HG03457 (cell line): ENCODE measurements at regions not wholly inside any gene's neighbourhood (a gene's known extent, or its start where the extent isn't known, plus 50 kb on each side); places are given as distances from the start of the nearest gene placed in this dataset.
"Not testable (repeated sequence)": the region's sequence is repeated elsewhere in the genome, so short reads cannot be mapped to it uniquely, and the experiment has no call there.

Experiments
- ATAC-seq: cut with Tn5 transposase; IDR thresholded peaks from one replicate; pipeline ENCODE4 v1.9.1; 2021; ENCODE audit warnings: moderate number of reproducible peaks; ENCODE audit not compliant: unreplicated experiment

DNA sequence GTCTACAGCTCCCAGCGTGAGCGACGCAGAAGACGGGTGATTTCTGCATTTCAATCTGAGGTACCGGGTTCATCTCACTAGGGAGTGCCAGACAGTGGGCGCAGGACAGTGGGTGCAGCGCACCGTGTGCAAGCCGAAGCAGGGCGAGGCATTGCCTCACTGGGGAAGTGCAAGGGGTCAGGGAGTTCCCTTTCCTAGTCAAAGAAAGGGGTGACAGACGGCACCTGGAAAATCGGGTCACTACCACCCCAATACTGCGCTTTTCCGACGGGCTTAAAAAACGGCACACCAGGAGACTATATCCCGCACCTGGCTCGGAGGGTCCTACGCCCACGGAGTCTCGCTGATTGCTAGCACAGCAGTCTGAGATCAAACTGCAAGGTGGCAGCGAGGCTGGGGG, 95.6 kb downstream of the GPX5 start:
- not testable (repeated sequence) for ATAC-seq

DNA sequence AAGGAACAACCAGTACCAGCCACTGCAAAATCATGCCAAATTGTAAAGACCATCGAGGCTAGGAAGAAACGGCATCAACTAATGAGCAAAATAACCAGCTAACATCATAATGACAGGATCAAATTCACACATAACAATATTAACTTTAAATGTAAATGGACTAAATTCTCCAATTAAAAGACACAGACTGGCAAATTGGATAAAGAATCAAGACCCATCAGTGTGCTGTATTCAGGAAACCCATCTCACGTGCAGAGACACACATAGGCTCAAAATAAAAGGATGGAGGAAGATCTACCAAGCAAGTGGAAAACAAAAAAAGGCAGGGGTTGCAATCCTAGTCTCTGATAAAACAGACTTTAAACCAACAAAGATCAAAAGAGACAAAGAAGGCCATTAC, 97.6 kb downstream of the GPX5 start:
- ATAC-seq: not testable (repeated sequence)

DNA sequence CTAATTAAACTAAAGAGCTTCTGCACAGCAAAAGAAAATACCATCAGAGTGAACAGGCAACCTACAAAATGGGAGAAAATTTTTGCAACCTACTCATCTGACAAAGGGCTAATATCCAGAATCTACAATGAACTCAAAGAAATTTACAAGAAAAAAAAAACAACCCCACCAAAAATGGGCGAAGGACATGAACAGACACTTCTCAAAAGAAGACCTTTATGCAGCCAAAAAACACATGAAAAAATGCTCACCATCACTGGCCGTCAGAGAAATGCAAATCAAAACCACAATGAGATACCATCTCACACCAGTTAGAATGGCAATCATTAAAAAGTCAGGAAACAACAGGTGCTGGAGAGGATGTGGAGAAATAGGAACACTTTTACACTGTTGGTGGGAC, 100.7 kb downstream of the GPX5 start:
- ATAC-seq: not testable (repeated sequence)

DNA sequence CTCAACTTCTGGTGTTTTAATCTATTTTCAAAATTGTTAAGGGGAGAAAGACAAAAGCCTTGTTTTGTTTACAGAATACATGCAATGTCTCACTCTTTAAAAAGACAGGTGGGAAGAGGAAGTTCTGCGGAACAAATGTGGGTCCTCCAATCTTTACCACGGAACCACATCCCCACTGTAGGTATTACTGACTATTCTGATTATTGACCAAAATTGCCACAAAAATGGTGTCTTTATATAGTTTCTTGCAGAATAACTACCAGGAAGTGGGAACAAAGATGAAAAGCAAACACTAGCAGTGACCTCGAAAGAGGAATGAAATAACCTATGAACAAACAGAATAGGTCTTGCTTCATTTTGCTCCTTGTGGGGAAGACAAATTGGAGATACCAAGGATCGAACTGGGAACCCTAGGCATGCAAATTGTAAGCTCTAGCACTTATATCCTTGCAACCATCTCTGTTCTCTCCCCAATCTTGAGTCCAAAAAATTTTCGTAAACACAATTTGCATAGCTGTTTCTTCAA, 106.7 kb downstream of the GPX5 start:
- no peak for ATAC-seq

DNA sequence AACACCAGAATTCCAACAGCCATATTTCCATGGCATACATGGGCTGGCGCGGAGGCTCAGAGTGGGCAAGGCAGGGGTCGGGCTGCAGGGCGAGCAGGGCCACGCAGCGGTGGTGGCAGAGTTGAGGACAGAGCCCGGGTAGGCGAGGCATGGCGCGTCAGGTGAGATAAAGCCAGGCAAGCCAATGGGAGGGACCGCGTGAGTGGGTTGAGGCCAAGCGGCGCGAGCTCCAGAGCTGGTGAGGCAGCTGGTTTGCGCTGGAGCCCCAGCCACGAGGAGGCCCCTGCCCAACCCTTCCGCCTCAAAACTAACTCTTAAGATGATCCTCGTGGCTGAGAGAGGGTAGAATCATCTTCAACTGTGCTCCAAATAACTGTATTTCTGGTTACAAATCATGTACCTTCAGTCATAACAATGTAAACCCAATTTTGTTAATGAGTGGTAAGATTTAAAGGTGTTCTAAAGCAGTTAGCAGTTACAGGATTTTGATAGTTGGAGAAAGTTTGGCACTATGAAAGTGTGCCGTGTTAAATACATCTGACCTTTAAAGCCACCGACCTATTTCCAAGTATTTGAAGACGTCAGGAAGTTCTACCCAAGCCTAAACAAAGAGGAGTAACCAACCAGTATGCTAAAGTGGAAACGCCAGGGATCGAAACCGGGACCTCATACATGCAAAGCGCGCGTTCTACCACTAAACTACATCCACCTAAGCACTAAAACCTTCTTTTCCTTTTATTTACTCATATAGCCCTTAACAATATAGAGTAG, 107.9 kb downstream of the GPX5 start:
- ATAC-seq: no peak

DNA sequence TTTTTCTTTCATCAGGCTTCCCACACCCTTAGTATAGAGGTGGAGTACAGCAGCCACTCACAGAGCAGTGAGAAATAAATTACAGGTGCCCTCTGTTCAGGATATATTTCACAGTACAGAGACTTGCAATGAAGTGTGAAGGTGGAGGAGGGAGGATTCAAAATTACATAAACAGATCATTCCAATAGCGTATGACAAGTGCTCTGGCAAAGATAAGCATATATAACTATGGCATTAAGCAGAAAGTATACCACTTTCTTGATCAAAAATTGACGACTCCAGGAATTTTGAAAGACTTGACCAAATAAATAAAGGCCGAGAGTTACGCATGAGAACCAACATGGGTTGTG, 108.7 kb downstream of the GPX5 start:
- ATAC-seq: no peak

DNA sequence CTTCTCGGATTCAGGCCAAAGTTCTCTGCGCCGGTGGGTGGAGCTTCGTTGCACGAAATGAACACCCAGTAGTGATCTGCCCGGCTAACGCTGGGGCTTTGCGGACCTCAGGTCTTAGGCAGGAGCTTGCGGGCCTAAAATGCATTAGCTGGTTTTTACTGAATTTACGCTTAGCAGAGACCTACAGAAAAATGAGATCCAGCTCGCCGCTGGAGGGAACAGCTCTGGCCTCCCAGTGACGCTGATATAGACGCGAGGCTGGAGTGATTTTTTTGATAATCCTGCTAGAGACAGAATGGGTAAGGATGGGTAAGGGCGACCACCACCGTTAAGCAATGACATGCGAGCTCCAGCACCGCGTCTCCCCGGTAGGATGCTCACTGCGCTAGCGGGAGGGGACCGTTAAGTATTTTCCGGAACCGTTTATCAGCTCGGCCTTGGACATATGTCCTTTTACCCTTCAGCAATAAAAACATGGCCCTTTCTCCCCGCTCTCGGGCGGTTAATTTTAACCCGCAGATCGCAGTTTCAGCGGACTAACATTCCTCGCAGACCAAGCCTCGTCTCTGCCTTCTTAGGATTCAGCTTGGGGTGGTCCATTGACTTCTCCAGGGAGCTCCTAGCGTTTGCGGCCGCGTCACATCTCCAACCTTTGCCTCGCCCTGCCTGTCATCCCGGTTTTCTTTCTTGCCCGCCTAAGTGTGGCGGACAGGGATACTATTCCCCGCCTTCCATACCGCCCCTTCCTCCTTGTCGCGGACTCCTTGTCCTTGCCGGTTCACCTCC, 109.3 kb downstream of the GPX5 start:
- ATAC-seq: no peak

DNA sequence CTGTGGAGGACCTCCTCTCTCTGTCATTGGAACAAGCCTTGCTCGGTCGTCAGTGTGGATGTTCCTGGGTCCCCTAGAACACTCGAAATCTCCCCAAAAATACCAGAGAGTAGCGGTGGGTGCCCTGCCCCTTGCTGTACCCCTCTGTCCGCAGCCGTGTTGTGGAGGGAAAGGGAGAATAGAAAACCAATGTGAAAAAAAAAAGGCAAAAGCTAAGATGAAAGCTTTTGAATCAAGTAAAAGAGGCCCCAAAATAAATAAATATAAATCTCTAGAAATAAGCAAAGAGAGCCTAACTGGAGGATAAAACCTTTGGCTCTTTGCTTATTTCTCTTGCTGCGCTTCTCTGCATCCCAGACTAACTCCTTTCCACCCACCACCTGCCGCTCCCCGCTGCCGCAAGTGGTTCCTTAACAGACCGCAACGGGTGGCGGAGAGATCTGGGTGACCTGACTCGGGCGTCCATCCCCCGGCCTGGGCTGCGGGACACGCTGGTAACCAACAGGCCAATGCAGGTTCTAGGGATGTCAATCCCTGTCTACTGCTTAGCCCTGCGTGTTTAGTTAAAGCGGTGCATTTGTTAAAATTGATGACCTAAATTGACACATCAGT, 110.0 kb downstream of the GPX5 start:
- ATAC-seq: no peak

DNA sequence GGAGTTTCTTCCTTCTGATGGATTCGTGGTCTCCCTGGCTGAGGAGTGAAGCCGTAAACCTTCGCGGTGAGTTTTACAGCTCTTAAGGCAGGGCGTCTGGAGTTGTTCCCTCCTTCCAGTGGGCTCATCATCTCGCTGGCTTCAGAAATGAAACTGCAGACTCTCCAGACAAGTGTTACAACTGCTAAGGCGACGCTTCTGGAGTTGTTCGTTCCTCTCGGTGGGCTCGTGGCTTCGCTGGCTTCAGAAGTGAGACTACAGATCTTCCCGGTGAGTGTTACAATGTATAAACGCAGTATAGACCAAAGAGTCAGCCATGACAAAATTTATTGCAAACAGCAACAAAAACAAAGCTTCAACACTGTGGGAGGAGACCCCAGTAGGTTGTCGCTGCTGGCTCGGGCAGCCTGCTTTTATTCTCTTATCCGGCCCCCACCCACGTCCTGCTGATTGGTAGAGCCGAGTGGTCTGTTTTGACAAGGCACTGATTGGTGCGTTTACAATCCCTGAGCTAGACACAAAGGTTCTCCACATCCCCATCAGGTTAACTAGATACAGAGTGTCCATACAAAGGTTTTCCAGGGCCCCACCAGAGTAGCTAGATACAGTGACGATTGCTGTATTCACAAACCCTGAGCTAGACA, 113.2 kb downstream of the GPX5 start:
- ATAC-seq: no peak

DNA sequence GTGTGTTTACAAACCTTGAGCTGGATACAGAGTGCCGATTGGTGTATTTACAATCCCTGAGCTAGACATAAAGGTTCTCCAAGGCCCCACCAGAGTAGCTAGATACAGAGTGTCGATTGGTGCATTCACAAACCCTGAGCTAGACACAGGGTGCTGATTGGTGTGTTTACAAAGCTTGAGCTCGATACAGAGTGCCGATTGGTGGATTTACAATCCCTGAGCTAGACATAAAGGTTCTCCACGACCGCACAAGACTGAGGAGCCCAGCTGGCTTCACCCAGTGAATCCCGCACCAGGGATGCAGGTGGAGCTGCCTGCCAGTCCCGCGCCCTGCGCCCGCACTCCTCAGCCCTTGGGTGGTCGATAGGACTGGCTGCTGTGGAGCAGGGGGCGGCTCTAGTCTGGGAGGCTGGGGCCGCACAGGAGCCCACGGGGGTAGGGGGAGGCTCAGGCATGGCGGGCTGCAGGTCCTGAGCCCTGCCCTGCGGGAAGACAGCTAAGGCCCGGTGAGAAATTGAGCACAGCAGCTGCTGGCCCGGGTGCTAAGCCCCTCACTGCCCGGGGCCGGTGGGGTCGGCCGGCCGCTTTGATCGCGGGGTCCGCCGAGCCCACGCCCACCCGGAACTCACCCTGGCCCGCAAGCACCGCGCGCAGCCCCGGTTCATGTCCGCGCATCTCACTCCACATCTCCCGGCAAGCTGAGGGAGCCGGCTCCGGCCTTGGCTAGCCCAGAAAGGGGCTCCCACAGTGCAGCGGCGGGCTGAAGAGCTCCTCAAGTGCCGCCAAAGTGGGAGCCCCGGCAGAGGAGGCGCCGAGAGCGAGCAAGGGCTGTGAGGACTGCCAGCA, 114.0 kb downstream of the GPX5 start:
- ATAC-seq: not testable (repeated sequence)

DNA sequence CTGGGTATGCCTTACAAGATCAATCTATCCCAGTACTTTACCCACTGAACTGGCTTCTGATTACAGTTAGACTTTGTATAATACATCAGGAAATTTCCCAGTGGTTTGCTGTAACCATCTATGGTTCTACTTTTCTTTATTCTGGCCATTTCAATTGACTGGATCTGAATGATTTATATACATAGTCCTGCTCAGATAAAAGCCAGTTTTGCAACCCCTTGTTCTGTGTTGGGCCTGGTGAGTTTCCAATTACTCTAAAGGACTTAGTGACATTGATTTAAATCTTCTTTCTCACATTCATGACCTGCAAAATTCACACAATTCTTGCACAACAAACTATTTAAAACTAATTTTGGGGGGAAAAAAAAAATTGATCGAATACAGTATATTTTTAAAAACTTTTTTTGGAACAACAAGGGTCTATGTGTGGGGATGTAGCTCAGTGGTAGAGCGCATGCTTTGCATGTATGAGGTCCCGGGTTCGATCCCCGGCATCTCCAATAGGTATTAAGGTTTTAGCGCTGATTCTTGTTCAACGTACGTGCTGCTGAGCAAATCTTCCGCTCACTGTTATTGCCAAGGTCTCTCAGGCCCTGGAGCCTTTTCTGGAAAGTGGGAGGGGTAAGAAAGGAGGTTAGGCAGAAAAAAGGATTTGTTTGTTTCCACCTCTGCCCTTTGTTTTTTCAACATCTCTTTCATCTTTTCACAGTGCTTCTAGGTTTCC, 117.5 kb downstream of the GPX5 start:
- ATAC-seq: no peak

DNA sequence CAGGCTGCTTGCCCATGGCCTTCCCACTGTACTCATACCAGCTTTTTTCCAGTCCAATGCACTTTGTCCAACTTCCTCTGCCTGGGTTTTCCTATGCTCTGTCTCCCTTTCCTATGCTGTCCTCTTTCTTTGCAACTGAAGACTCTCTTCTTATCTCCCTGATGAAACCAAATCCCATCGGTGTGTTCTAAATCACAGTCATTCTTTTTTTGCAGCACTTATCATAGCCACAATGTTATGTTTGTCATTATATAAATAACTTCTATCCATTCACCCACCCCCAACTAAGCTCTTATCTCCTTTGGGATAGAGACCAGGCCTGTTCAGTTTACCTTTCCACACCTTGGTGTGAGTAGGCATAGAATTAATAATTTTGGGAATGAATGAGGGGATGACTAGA, 121.0 kb downstream of the GPX5 start:
- ATAC-seq: no peak

DNA sequence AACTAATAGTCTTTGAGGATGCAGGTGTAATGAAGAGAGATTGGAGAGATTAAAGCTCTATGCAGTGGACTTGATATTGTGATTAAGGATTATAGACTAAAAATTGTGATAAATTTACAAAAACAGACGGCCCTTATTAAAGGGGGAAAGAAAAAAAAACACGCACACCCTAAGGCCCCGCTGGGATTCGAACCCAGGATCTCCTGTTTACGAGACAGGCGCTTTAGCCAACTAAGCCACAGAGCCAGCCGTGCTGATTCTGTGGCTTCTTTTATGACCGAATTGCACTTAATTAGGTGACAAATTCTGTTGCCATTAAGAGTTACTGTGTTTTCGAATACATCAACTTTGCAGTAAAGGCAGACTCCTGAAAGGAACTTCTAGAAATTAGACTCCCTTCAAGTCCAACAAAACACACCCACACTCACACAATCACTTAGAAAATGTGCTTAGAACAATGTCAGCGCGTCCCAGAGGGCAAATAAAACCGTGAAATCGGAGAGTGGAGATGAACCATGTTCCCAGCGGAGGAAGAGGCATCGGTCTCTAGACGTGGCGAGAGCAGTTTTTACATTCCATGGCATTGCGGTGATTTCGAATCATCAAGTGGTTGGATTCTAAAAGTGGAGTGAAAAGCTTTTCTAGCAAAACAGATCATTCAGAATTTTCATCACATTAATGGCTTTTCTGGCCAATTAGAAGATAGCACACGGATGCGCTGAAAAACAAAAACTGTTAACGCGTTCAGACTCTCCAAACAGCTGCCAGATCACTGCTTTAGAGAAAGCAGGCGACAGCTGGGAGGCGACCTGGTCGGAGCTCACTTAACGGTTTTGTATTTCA, 122.6 kb downstream of the GPX5 start:
- ATAC-seq: no peak

DNA sequence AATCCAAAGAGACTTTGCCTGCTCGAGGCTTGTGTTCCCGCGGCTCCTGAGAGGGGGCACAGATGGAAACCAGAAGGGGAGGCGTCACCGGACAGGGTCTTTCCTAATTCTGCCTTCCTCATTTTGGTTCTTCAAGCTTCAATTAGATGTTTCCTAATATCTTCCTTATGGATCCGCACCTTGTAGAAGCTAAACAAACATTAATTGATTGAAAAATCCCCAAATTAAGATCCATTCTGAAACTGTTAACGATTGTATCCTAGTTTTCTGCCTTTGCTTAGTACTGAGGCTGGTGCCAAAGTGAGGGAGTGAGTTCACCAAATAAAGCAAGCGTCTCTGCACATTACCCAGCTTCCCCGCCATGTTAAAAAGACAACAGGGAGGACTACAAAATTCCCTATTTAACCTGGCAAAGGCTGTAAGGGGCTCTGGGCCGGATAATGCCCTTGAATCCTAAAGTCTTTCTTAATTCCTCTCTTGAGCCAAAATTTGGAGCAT, 123.2 kb downstream of the GPX5 start:
- ATAC-seq: no peak

DNA sequence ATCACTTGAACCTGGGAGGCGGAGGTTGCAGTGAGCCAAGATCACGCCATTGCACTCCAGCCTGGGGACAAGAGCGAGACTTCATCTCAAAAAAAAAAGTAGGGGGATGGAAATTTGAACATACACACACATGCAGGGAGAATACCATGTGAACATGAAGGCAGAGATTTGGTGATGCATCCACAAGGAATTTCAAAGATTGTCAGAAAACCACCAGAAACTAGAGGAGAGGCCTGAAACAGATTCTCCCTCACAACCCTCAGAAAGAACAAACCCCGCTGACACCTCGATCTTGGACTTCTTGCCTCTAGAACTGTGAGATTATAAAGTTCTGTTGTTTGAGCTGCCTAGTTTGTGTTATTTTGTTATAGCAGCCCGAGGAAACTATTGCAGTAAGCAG, 125.5 kb downstream of the GPX5 start:
- no peak for ATAC-seq

DNA sequence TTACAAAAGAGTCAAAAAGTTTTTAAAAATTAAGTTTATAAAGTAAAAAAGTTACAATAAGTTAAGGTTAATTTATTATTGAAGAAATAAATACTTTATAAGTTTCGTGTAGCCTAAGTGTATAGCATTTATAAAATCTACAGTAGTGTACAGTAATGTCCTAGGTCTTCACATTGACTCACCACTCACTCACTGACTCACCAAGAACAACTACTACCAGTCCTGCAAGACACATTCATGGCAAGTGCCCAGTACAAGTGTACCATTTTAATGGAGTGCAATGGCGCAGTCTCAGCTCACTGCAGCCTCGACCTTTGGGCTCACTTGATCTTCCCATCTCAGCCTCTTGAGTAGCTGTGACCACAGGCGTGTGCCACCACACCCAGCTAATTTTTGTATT, 128.2 kb downstream of the GPX5 start:
- no peak for ATAC-seq

DNA sequence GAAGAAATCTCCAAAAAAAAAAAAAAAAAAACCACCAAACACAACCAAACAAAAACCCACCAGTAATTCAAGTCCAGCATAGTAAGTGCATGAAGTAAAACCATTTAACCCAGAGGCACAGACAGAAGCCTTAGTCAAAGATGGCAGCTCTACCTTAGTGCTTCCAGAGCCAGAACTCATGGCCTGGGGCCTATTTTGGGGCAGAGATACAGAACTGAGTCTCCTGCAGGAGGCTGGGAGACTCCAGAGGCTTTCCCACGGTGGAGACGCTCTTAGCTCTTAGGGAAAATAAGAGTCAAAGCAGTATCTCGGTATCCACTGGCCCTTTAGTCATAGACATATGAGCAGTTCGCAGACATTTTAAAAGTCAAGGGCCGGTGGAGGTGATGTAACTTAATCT, 129.5 kb downstream of the GPX5 start:
- ATAC-seq: no peak

DNA sequence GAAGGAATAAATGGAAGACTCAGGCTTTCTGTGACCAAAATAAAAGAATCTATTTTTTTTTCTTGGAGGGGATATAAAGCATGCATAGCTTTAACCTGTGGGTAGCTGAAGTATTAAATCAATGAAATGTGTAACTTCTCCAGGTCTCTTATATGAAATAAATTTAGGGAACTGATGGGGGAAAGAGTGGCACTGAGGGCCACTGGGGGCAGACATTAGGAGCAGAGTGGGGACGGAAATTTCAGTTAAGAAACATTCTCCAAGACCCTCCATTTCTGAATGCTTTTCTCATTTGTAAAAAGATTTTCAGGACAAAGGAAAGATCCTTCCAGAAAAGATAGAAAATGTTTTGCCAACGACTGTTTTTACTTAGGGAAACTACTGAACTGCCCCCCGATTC, 131.0 kb downstream of the GPX5 start:
- ATAC-seq: no peak

DNA sequence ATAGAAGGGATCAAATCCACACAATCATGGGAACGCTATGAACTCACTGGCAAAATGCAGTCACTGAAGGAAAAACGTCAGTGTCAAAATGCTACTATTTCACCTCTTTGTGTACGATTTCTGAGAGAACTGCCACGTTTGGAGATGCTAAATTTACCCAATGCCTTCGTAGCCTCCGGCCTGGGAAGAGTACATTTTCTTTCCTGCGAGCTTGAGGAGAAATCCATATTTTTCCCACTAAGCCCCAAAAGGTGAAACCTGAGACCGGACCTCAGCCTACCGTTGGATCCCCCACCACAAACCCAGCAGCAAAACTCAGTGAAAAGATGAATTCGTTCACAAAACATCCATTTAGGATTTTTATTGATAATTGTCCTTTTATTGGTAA, 131.7 kb downstream of the GPX5 start:
- no peak for ATAC-seq
